DND-41 (cell line): ENCODE measurements at regions not wholly inside any gene's neighbourhood (a gene's known extent, or its start where the extent isn't known, plus 50 kb on each side); places are given as distances from the start of the nearest gene placed in this dataset.

Source experiments
- EZH2 ChIP-seq: IDR thresholded peaks from 3 replicates; pipeline ENCODE4 v1.6.1; 2012; ENCODE audit warnings: borderline replicate concordance, low read depth, mild to moderate bottlenecking, moderate library complexity, low read length, inconsistent platforms; ENCODE audit not compliant: severe bottlenecking
- TF ChIP-seq, protein P1 (sequence below): IDR thresholded peaks from 2 replicates; pipeline ENCODE4 v1.5.1; 2012; ENCODE audit warnings: borderline replicate concordance, low read length, moderate library complexity, mild to moderate bottlenecking; ENCODE audit not compliant: poor library complexity, severe bottlenecking; ENCODE audit errors: extremely low read depth

DNA sequence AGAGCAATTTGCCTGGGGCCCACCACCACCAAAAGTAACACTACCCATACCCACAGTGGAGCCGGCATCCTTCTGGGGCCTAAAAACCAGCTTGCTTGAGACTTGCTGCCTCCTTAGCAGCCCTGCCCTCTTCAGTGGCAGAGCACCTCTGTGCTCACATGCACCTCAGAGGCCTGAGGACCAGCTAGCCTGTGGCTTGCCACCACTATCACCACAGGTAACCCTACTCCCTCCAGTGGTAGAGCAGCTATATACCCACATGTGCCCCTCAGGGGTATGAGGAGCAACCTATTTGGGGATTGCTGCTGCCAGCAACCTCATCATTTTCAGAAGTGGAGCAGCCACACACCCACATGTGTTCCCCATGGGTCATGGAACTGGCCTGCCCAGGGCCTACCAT, 111.4 kb upstream of the SPRY2 start:
- TF ChIP-seq, protein P1, sequence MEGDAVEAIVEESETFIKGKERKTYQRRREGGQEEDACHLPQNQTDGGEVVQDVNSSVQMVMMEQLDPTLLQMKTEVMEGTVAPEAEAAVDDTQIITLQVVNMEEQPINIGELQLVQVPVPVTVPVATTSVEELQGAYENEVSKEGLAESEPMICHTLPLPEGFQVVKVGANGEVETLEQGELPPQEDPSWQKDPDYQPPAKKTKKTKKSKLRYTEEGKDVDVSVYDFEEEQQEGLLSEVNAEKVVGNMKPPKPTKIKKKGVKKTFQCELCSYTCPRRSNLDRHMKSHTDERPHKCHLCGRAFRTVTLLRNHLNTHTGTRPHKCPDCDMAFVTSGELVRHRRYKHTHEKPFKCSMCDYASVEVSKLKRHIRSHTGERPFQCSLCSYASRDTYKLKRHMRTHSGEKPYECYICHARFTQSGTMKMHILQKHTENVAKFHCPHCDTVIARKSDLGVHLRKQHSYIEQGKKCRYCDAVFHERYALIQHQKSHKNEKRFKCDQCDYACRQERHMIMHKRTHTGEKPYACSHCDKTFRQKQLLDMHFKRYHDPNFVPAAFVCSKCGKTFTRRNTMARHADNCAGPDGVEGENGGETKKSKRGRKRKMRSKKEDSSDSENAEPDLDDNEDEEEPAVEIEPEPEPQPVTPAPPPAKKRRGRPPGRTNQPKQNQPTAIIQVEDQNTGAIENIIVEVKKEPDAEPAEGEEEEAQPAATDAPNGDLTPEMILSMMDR: no peak
- TF ChIP-seq EZH2: no peak
